Stimulated activated CD4-positive, alpha-beta T cell treated with anti-CD3 and anti-CD28 coated beads, Interleukin-2, amount 100 ng/mL, for 48 hours (primary cell): ENCODE measurements at regions not wholly inside any gene's neighbourhood (a gene's known extent, or its start where the extent isn't known, plus 50 kb on each side); places are given as distances from the start of the nearest gene placed in this dataset.
"Not testable (repeated sequence)": the region's sequence is repeated elsewhere in the genome, so short reads cannot be mapped to it uniquely, and the experiment has no call there.

Experiments used
- DNase-seq, 2 donors: peaks; one replicate each; pipeline ENCODE4 v3.0.0-alpha.2; 2020

DNA sequence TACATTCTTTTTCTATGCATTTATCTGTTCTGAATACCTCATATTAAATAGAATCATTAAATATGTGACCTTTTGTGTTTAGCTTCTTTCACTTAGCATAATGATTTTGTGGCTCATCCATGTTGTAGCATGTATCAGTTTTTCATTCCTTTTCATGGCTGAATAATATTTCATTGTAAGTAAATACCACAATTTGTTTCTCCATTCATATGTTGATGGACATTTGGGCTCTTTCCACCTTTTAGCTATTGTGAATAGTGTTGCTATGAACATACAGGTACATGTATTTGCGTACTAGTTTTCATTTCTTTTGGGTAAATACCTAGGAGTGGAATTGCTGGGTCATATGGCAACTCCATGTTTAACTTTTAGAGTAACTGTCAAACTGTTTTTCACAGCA is 85.1 kb downstream of the GNL3L start:
- DNase-seq = no peak

- no peak for DNase-seq
Measured at GRCh38 chrX:54633641-54634040, 103.6 kb downstream of the GNL3L start.

DNA sequence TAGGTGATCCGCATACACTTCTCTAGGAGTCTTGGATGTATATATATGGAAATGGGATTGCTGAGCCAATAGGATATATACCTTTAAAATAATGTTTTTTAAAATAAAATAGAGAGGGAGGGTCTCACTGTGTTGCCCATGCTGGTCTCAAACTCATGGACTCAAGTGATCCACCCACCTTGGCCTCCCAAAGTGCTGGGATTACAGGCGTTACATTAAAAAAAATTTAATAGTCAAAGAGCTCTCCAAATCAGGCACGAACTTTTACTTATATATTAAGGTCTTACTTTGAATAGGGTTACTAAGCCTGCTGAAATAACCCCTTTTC is 109.0 kb downstream of the GNL3L start:
- DNase-seq = no peak

DNA sequence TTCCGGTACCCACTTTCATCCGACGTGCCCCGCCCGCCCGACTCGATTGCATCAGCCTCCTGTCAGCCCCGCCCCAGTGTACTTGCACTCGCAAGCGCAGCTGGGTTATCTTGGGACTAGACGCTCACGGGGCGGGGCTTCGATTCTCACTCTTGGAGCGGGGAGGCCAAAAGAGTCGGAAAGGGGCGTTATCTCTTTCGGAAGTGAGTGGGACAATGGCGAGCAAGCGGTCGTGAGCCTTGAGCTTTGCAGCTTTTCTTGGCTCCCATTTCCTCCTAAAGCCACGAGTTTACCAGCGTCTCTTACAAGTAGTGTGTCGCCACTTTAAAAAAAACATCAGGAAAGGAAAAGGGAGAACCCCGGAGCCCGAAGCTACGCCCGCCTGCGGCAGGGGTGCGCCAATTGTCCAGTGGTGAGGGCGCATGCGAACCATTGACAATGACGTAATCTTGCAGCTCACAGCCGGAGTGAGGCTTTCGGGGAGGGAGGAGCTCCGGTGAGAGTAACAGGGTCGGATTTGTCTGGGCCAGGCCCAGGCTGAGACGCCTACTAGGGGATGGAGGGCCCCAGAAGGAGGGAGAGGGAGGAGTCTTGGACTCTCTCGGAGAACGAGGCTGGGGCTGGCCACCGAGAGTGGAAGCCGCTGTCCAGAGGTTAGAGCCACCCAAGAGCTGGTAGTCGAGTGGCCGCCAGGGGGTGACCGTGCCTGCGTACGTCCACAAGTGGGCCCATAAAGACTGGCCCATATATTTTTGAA is 109.5 kb downstream of the GNL3L start:
- DNase-seq = peak; percentile 80 to 82

DNA sequence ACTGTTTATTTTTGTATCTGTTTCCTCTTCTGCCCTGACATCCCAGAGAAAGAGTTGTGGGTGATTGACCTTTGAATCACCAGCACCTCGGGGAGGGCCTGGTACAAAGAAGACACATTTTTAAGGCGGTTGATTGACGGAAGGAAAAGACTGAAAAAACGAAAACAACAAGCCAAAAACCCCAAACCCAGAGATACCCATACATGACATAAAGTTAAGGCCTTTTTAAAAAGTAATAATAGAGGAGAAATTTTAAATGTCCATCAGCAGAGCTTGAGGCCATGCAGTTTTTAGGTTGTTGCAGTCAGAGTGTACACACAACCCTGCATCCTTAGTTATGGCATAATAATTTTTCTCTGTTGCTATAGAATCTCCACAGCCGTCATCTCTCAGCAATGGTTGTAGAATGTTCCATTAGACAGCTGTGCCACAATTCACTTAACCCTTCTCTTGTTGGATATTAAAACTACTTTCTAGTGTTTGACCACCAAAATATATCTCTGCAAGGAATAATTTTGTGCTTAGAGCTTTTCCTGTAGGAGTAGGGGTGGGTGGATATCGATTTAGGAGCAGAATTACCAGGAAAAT is 110.2 kb downstream of the GNL3L start:
- DNase-seq = no peak

DNA sequence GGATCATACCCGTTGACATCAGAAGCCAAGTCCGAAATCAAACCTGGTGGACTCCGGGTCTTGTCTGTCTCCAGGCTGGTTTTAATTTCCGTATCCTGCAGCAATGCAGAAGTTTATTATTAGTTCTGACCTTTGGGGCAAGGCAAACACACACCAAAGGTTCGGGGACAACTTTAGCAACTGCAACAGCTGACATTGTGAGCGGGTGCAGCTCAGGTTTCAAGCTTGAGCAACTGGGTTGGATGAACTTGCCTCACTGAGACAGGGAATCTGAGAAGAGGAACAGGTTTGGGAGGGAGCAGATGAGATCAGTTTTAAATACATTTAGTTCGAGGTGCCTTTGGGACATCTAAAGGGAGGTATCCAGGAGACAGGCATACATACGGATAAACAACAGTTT is 110.7 kb downstream of the GNL3L start:
- DNase-seq = no peak

- no peak for DNase-seq
Measured at GRCh38 chrX:54641530-54641929, 111.5 kb downstream of the GNL3L start.

GRCh38 chrX:54647607-54648006 is 117.6 kb downstream of the GNL3L start:
- not testable (repeated sequence) for DNase-seq

DNA sequence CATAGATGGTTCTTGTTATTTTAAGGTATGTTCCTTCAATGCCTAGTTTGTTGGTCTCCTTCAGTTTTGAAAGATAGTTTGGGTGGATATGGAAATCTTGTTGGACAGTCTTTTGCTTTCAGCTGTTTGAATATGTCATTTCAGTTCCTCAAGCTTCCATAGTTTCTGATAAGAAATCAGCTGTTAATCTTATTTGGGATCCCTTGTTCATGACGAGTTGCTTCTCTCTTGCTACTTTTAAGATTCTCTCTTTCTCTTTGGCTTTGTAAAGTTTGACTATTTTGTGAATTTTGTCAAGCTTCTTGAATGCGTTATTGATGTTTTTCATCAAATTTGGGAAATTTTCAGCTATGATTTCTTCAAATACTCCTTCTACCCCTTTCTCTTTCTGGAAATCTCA is 129.5 kb downstream of the GNL3L start:
- no peak for DNase-seq

- DNase-seq = no peak
Measured at GRCh38 chrX:54675762-54676161, 122.3 kb downstream of the ITIH6 start.

- no peak for DNase-seq
Measured at GRCh38 chrX:54695231-54695630, 102.8 kb downstream of the ITIH6 start.

GRCh38 chrX:54695816-54696487 is 102.1 kb downstream of the ITIH6 start:
- DNase-seq = no peak
